Heart left ventricle (tissue), 13 donors: ENCODE measurements at regions not wholly inside any gene's neighbourhood (a gene's known extent, or its start where the extent isn't known, plus 50 kb on each side); places are given as distances from the start of the nearest gene placed in this dataset.
"Not testable (repeated sequence)": the region's sequence is repeated elsewhere in the genome, so short reads cannot be mapped to it uniquely, and the experiment has no call there.

Source experiments
- CTCF ChIP-seq, 12 donors: fragments of 200-600 bp; sonication (generic) in 4 of 12; IDR thresholded peaks; one replicate each; pipeline versions ENCODE4 v1.5.0 to v1.8.0; 2018 to 2022; ENCODE audit warnings: antibody characterized with exemption in 12 of 12, mild to moderate bottlenecking in 5 of 12
- POLR2A ChIP-seq, 2 donors: fragments of 450-650 bp; IDR thresholded peaks; one replicate each; pipeline ENCODE4 v1.6.1; 2017; ENCODE audit warnings: antibody characterized with exemption in 2 of 2, mild to moderate bottlenecking in 2 of 2, moderate library complexity in 2 of 2
- donor health status: ischemic (EF 13 %, LVEDD 7.1; RV severe dilation, severe dysfunction).
- donor health status: DM: no; HTN: yes; CAD: no.
- donor health status: DM: no; HTN: no; CAD: no.
- donor health status: ischemic (EF 25% LVEDD 6.9; RV normal size, moderate dysfunction).
- donor health status: ischemic (EF 25% LVEDD 5.7; RV mildly dilated, moderate dysfunction).
- donor health status: ischemic (EF 35%, LVEDD 5.7; RV mildly dilated, moderate dysfunction).
- donor health status: nonischemic (EF 11% LVEDD 7.7; RV severe dilation, severe dysfunction).
- donor health status: DM: yes; HTN: yes; CAD: no.
- donor health status: PGD.
- donor health status: ischemic (EF 29% LVEDD 5.4; RV normal size, mild dysfunction).
- donor health status: nonischemic (EF 23%, LVEDD 6.1; RV moderate dilation, normal function).

GRCh38 chr15:20308027-20308690 is 233.4 kb downstream of the GOLGA6L6 start:
- not testable (repeated sequence) for TF ChIP-seq CTCF, POLR2A (IDR thresholded peaks at IDR 0.05)
